Left renal pelvis (tissue), 4 donors: ENCODE measurements at regions not wholly inside any gene's neighbourhood (a gene's known extent, or its start where the extent isn't known, plus 50 kb on each side); places are given as distances from the start of the nearest gene placed in this dataset.

Experiments
- DNase-seq, 4 donors: peaks; one replicate each; pipeline ENCODE4 v3.0.0-alpha.2; 2013; ENCODE audit warnings: low read depth in 4 of 4, low spot score in 3 of 4

DNA sequence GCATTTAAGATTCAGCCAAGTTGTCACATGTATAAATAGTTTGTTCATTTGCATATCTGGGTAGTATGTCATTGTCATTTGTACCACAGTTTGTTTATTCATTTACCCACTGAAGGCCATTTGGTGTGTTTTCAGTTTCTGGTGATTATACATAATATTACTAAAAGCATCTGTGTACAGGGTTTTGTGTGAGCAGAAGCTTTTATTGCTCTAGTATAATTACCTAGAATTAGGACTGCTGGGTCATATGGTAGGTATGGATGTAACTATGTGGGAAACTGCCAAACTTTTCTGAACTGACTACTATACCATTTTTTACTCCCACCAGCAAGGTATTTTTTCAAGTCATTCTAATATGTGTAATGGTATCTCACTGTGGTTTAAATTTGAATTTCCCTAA is 584.0 kb upstream of the GHITM start:
- DNase-seq, result no peak

GRCh38 chr10:83562381-83562780 is 576.9 kb upstream of the GHITM start:
- DNase-seq, result no peak

- no peak for DNase-seq
Observed at GRCh38 chr10:83564889-83565588, 574.3 kb upstream of the GHITM start.

DNA sequence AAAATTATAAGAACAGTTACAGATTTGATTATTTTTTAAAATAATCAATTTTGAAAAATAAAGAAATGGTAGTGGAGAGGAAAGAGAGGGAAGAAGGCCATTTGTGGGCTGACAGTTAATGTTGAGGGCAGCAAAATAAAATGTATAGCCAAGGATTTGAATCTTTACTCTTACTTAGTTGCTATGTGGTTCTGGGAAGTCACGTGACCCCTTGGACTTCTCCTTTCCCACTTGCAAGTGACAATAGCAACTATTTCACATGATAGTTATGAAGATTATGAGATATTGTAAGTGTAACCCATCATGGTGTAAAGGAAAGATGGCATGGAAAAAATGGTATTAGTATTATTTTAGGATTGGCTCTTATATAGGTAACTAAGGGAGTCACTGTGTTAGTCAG is 567.3 kb upstream of the GHITM start:
- no peak for DNase-seq

DNA sequence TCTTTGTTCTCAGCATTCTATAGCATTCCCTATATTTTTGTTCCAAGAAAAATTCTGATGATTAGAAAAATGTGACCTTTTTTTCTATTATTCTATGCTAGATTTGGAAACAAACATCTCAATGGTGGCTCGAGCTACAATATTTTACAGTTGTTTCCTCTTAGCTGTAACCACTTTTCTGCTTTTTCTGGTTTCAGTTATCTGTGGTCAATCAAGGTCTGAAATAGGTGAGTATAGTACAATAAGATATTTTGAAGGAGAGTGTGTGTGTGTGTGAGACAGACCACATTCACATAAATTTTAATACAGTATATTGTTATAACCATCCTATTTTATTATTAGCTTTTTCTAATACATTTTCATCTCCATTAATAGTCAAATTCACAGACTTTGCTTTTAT is 564.5 kb upstream of the GHITM start:
- no peak for DNase-seq

DNA sequence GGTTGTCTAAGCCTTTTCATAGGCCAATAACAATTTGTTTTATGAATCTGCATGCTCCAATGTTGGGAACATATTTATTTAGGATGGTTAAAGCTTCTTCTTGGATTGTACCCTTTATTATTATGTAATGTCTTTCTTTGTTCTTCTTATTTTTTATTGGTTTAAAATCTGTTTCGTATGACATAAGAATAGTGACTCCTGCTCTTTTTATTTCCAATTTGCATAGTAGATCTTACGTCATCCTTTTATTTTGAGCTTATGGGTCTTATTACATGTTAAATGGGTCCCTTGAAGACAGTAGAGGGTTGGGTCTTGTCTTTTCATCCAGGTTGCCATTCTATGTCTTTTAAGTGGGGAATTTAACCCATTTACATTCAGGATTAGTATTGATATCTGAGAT is 561.9 kb upstream of the GHITM start:
- DNase-seq, result no peak

- DNase-seq, result no peak
Observed at GRCh38 chr10:83580373-83581012, 558.8 kb upstream of the GHITM start.

- no peak for DNase-seq
Observed at GRCh38 chr10:83582407-83583095, 556.8 kb upstream of the GHITM start.

GRCh38 chr10:83585686-83586085 is 553.6 kb upstream of the GHITM start:
- DNase-seq, result no peak

DNA sequence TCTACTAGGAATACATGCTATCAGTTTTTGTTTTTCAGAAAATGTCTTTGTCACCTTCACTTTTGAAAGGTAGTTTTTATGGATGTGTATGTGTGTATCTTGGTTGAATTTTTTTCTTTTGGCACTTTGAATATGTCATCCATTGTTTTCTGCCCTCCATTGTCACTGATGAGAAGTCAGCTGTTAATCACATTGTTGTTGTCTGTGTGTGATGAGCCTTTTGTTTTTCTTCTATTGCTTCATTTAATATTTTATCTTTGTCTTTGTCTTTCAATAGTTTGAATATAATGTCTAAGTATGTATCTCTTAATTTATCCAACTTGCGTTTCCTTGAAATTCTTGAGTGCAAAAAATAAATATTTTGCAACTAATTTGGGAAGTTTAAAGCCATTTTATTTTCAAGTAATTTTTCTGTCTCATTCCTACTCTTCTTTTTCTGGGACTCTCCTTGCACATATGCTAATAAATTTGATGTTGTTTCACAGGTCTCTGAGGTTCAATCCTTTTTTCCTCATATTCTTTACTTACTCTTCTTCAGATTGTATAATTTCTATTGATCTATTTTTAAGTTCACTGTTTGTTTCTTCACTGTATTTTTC is 546.9 kb upstream of the GHITM start:
- no peak for DNase-seq

DNA sequence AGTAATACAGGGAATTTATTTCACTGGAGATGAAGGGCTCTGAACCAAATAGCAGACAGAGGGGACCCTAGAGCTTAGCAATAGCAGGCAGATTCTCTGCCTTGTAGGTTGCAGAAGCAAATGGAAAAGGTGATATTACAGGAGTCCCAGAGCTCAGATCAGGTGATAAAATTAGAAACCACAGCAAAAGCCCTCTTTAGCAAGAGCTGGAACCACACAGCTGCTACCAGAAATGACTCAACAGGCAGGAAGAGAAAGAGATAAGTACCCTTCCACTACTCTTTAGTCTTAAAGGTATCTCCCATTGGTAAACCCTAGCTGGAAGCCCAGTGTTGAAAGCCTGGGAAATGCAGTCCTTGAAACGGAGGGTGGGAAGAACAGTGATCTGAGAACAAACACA is 535.6 kb upstream of the GHITM start:
- no peak for DNase-seq

DNA sequence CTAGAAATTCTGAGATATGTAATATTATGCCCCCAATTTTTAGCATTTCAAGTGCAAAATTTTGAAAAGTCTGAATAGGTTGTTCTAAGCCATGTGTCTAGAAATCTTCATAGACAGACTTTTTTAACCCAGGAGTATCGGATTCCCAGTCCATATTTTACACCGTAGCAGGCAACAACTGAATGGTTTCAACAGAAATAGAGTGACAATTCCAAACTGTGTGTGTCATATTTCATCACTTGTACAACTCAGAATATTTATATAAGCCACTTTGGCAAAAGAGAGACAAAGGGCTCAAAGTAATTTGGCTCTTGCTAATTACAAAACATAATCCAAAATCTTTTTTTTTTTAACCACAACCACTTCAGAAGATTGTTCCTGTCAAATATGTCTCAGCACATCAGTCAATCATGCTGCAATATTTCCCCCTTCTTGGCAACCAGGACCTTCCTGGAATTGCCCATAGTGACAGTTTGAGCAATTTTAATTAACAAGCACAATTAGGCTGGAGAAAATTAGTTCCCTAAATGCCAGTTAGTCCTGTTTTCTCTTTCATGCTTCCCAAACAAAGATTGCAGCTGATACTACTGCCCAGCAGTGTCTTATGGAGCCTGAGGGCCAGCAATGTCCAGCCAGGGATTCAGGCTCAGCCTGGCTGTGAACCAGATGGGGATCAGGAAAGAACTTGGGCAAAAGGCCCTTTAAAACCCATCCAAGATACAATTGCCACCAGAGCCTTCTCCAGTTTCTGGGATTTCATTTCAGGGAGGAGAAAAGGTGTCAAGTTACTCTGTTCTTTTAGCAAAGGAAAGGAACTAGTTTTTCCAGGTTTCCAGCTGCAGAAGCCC is 533.3 kb upstream of the GHITM start:
- peak in 1 of 4 donors; percentile 11 for DNase-seq

- DNase-seq, result no peak
Observed at GRCh38 chr10:83607959-83608745, 531.2 kb upstream of the GHITM start.

DNA sequence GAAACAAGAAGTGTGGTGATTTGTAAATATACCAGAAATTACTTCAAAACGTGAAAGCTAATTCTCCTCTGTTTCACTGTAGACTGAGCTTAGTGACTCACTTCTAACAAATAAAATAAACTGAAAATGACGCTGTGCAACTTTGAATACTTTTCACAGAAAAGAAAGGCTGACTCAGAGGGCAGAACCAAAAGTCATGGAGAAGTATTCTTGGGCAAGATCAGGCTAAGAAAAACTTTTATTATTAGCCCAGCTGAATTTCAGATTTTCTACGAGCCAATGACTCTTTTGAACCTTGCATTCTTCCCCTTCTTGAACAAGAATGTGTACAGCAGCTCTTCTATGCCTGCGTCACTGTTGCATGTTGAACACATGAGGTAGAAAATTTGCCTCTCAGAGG is 527.3 kb upstream of the GHITM start:
- DNase-seq, result no peak

DNA sequence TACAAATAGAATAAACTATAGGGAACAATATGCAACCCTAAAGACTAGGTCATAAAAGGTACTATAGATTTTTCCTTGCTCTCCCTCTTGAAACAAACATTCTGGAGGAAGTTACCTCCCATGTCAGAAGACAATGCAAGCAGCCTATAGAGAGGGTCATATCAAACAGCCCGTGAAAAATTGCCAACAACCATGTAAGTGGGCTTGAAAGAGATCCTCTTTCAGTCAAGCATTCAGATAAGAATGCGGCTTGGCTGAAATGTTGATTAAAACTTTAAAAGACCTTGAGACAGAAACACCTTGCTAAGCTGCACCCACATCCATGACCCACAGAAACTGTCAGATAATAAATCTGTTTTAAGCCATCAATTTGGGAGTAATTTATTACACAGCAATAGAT is 526.6 kb upstream of the GHITM start:
- no peak for DNase-seq

DNA sequence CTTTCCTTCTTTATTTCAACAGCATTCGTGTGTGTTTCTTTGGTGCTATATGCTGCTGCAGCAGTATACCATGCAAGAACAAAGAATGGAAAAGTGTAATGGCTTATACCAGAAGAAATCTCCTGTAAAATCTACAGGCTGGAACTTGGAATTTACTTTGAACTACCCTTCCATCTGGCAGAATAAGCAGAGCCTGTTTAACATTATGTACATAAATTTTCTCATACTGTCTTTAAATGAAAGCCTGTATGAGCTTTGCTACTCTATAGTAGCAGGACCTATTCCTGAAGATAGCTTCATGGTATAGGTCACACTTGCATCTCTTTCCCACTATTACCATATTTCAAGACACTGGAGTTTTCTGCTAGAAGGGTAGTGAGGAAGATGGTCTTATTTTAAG is 522.1 kb upstream of the GHITM start:
- no peak for DNase-seq

GRCh38 chr10:83617692-83618545 is 521.4 kb upstream of the GHITM start:
- no peak for DNase-seq

- no peak for DNase-seq
Observed at GRCh38 chr10:83625831-83626360, 513.4 kb upstream of the GHITM start.

DNA sequence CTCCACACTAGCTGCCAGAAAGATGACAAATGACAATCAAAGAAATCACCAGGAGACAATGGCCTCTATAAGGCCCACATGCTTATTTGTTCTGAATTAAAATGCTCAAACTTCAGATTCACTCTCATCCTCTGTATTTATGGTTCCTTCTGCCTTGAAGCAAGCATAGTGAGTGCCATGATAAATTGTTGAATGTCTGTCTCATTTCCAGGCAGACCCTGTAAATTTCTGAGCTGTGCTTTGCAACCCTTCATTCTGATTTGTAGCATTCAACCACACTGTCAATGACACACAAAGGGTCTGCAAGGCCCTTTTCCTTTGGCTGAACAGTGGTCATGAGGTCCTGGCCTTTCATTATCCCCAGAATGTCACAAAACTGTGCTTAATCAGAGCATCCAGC is 506.6 kb upstream of the GHITM start:
- no peak for DNase-seq
